ENCODE measurements at regions not wholly inside any gene's neighbourhood (a gene's known extent, or its start where the extent isn't known, plus 50 kb on each side); places are given as distances from the start of the nearest gene placed in this dataset.

- TF ChIP-seq, protein P1, sequence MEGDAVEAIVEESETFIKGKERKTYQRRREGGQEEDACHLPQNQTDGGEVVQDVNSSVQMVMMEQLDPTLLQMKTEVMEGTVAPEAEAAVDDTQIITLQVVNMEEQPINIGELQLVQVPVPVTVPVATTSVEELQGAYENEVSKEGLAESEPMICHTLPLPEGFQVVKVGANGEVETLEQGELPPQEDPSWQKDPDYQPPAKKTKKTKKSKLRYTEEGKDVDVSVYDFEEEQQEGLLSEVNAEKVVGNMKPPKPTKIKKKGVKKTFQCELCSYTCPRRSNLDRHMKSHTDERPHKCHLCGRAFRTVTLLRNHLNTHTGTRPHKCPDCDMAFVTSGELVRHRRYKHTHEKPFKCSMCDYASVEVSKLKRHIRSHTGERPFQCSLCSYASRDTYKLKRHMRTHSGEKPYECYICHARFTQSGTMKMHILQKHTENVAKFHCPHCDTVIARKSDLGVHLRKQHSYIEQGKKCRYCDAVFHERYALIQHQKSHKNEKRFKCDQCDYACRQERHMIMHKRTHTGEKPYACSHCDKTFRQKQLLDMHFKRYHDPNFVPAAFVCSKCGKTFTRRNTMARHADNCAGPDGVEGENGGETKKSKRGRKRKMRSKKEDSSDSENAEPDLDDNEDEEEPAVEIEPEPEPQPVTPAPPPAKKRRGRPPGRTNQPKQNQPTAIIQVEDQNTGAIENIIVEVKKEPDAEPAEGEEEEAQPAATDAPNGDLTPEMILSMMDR (IDR thresholded peaks at IDR 0.05), result no peak
- TF ChIP-seq POLR2A (IDR thresholded peaks at IDR 0.05), result no peak
Measured at GRCh38 chrY:8351241-8351640, 986.0 kb upstream of the TSPY4 start.

Measured in body of pancreas (tissue), 4 donors.